ENCODE measurements at regions not wholly inside any gene's neighbourhood (a gene's known extent, or its start where the extent isn't known, plus 50 kb on each side); places are given as distances from the start of the nearest gene placed in this dataset.
A peak's percentile ranks its signal among the peaks of the same experiment; 100 is the strongest.

DNA sequence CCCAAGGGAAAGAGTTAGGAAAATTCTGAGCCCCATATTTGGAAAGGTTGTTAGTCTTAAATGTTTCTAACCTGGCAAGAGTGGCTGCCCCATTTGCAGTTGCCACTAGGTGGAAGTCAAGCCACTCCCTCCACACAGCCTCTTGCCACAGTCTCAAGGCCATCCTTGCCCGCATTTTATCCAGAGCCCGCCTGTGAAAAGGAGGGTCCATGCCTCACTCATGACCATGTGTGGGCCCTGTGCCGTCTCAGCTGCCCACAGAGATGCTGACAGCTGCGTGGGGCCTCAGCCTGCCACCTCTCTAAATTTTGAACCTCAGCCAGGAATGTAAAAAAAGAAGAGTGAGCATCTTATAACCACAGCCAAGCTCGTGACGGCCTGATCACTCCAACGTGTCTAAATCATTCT is 201.5 kb upstream of the FAM241A start:
- DNase-seq: peak in 2 of 3 donors; percentile 23 to 32
- no peaks in the 10 kb centered on the region for H3K9me3 Mint-ChIP-seq
- intact Hi-C loops (cut with micrococcal nuclease): loop anchor here in 1 of 2 donors (10.0 kb wide), 1 partner anchor 81 kb away; no protein-coding TSS in a partner anchor
- Histone ChIP-seq H2AFZ (ENCODE audit: insufficient read depth, low read depth, low read length, poor library complexity, severe bottlenecking) (no peak overlapping the region), H3K27ac (ENCODE audit: low read depth in 1 of 2, low read length in 2 of 2) (no peak overlapping the region), H4K20me1 (ENCODE audit: insufficient read depth, low read length) (no peaks in the 10 kb centered on the region), H3K4me1 (ENCODE audit: control insufficient read depth in 1 of 2, insufficient read depth in 2 of 2, low read length in 2 of 2) (no peaks in the 10 kb centered on the region), H3K79me2 (ENCODE audit: insufficient read depth, low read length) (no peaks in the 10 kb centered on the region), H3K27me3 (ENCODE audit: control insufficient read depth in 2 of 2, insufficient read depth in 2 of 2, low read length in 2 of 2) (peaks cover 0 to 4% of the 10 kb centered on the region in 2 donors), H3K4me2 (replicated peaks; ENCODE audit: extremely low read depth, low read length, poor library complexity, severe bottlenecking) (no peak overlapping the region), H3K9me3 (replicated peaks in 1 of 2; ENCODE audit: control insufficient read depth in 1 of 2, insufficient read depth in 1 of 2, low read length in 2 of 2) (no peaks in the 10 kb centered on the region), H3K36me3 (replicated peaks in 1 of 2; ENCODE audit: control insufficient read depth in 1 of 2, insufficient read depth in 2 of 2, low read length in 2 of 2) (no peaks in the 10 kb centered on the region), H3K9ac (ENCODE audit: insufficient read depth, low read length, poor library complexity, severe bottlenecking) (no peak overlapping the region), H3K4me3 (replicated peaks in 1 of 3; ENCODE audit: low read depth in 2 of 3, low read length in 3 of 3) (no peak overlapping the region)
- peaks cover 4% of the 10 kb centered on the region for H3K4me1 Mint-ChIP-seq
- peaks cover 3 to 9% (median 7%) of the 10 kb centered on the region in 3 donors for H3K27me3 Mint-ChIP-seq (ENCODE audit: low read depth in 3 of 3)
- H3K27ac Mint-ChIP-seq: no peak overlapping the region
- WGBS (ENCODE audit: insufficient coverage): 0% methylated on average over 2 of the region's 7 CpGs
- H3K4me3 Mint-ChIP-seq: no peak overlapping the region
- TF ChIP-seq, protein P1, sequence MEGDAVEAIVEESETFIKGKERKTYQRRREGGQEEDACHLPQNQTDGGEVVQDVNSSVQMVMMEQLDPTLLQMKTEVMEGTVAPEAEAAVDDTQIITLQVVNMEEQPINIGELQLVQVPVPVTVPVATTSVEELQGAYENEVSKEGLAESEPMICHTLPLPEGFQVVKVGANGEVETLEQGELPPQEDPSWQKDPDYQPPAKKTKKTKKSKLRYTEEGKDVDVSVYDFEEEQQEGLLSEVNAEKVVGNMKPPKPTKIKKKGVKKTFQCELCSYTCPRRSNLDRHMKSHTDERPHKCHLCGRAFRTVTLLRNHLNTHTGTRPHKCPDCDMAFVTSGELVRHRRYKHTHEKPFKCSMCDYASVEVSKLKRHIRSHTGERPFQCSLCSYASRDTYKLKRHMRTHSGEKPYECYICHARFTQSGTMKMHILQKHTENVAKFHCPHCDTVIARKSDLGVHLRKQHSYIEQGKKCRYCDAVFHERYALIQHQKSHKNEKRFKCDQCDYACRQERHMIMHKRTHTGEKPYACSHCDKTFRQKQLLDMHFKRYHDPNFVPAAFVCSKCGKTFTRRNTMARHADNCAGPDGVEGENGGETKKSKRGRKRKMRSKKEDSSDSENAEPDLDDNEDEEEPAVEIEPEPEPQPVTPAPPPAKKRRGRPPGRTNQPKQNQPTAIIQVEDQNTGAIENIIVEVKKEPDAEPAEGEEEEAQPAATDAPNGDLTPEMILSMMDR (IDR thresholded peaks at IDR 0.05): peak; percentile 49
- no peaks in the 10 kb centered on the region for H3K36me3 Mint-ChIP-seq

DNA sequence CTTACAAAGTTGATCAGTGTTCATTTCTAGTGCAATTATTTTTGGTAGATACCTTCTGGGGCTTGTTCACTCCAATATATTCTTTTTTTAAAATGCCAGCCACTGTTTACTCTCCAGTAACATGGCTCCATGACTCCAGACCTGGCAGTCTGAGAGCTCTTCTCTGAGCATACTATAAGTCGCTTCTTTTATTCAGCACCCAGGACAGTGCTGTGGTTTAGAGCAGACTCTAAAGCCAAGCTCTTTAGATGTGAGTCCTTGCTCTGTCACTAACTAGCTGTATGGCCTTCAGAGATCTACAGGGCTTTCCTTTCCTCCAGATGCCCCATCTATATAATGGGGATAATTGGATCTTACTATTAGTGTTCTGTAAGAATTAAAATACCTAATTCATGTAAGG is 200.2 kb upstream of the FAM241A start:
- 100% methylated on average over 1 of the region's 1 CpG for WGBS (ENCODE audit: insufficient coverage)
- Mint-ChIP-seq H3K27me3 (ENCODE audit: low read depth in 3 of 3) (peaks cover 2 to 9% (median 5%) of the 10 kb centered on the region in 3 donors), H3K4me1 (peaks cover 4% of the 10 kb centered on the region), H3K27ac (no peak overlapping the region), H3K9me3 (peaks cover 0 to 2% (median 0%) of the 10 kb centered on the region in 7 donors), H3K4me3 (no peak overlapping the region), H3K36me3 (no peaks in the 10 kb centered on the region)
- intact Hi-C loops (cut with micrococcal nuclease): loop anchor here in 1 of 2 donors (10.0 kb wide), 1 partner anchor 80 kb away; no protein-coding TSS in a partner anchor
- no peak overlapping the region for H3K4me3 ChIP-seq (replicated peaks in 1 of 3; ENCODE audit: low read depth in 2 of 3, low read length in 3 of 3)
- no peaks in the 10 kb centered on the region for H3K79me2 ChIP-seq (ENCODE audit: insufficient read depth, low read length)
- H3K27ac ChIP-seq (ENCODE audit: low read depth in 1 of 2, low read length in 2 of 2): no peak overlapping the region
- no peaks in the 10 kb centered on the region for H3K36me3 ChIP-seq (replicated peaks in 1 of 2; ENCODE audit: control insufficient read depth in 1 of 2, insufficient read depth in 2 of 2, low read length in 2 of 2)
- H3K4me1 ChIP-seq (ENCODE audit: control insufficient read depth in 1 of 2, insufficient read depth in 2 of 2, low read length in 2 of 2): no peaks in the 10 kb centered on the region
- no peak overlapping the region for H2AFZ ChIP-seq (ENCODE audit: insufficient read depth, low read depth, low read length, poor library complexity, severe bottlenecking)
- H4K20me1 ChIP-seq (ENCODE audit: insufficient read depth, low read length): no peaks in the 10 kb centered on the region
- peaks cover 0 to 4% of the 10 kb centered on the region in 2 donors for H3K27me3 ChIP-seq (ENCODE audit: control insufficient read depth in 2 of 2, insufficient read depth in 2 of 2, low read length in 2 of 2)
- DNase-seq: no peak
- H3K9ac ChIP-seq (ENCODE audit: insufficient read depth, low read length, poor library complexity, severe bottlenecking): no peak overlapping the region
- H3K9me3 ChIP-seq (replicated peaks in 1 of 2; ENCODE audit: control insufficient read depth in 1 of 2, insufficient read depth in 1 of 2, low read length in 2 of 2): no peaks in the 10 kb centered on the region
- TF ChIP-seq, protein P1 (IDR thresholded peaks at IDR 0.05): no peak
- no peak overlapping the region for H3K4me2 ChIP-seq (replicated peaks; ENCODE audit: extremely low read depth, low read length, poor library complexity, severe bottlenecking)

Data from CD14-positive monocyte (primary cell).